H1 (cell line): ENCODE measurements at regions not wholly inside any gene's neighbourhood (a gene's known extent, or its start where the extent isn't known, plus 50 kb on each side); places are given as distances from the start of the nearest gene placed in this dataset.

Experiments
- CTCF ChIA-PET: fragments of 300-600 bp; sonication (Branson Sonifier 250); formaldehyde crosslinking; loops from one replicate; lab custom pipeline; 2021; ENCODE audit not compliant: partially characterized antibody; lab: Charles Lee
- POLR2A ChIA-PET: fragments of 300-600 bp; sonication (Branson Sonifier 250); formaldehyde crosslinking; loops from one replicate; lab custom pipeline; 2021; ENCODE audit warnings: inconsistent platforms; ENCODE audit not compliant: partially characterized antibody; lab: Charles Lee
- DNase-seq, 2 experiments: peaks; one replicate each; pipeline versions ENCODE4 v3.0.0 to v3.0.0-alpha.2; 2010 to 2022; ENCODE audit warnings: low spot score in 2 of 2, low read depth in 1 of 2, mixed read lengths in 1 of 2
- FAIRE-seq: peaks from 2 replicates; lab custom pipeline; 2011; peaks lifted over from hg19 to GRCh38; lab: Jason Lieb, UNC
- H2AFZ ChIP-seq: 2 replicates; pipeline ENCODE4 v1.8.1; 2012; ENCODE audit warnings: low read length, inconsistent platforms
- H2AK5ac ChIP-seq: 2 replicates; pipeline ENCODE4 v1.6.1; 2013; ENCODE audit warnings: low read depth, low read length
- H2BK120ac ChIP-seq: replicated peaks from 2 replicates; pipeline ENCODE3; 2013; ENCODE audit warnings: low read depth, low read length, inconsistent platforms
- H2BK12ac ChIP-seq: 2 replicates; pipeline ENCODE4 v1.6.1; 2013; ENCODE audit warnings: low read depth, low read length
- H2BK15ac ChIP-seq: 2 replicates; pipeline ENCODE4 v1.6.1; 2013; ENCODE audit warnings: low read length
- H2BK20ac ChIP-seq: 2 replicates; pipeline ENCODE4 v1.6.1; 2013; ENCODE audit warnings: low read length
- H2BK5ac ChIP-seq: 2 replicates; pipeline ENCODE4 v1.6.1; 2013; ENCODE audit warnings: low read depth, low read length
- H3K14ac ChIP-seq: 2 replicates; pipeline ENCODE4 v1.6.1; 2013; ENCODE audit warnings: inconsistent platforms; ENCODE audit not compliant: insufficient read length
- H3K18ac ChIP-seq: 2 replicates; pipeline ENCODE4 v1.6.1; 2013; ENCODE audit warnings: low read length; ENCODE audit errors: extremely low read depth
- H3K23ac ChIP-seq: 2 replicates; pipeline ENCODE4 v1.6.1; 2013; ENCODE audit warnings: inconsistent platforms; ENCODE audit not compliant: insufficient read length
- H3K23me2 ChIP-seq: 2 replicates; pipeline ENCODE4 v1.6.1; 2013; ENCODE audit warnings: low read depth, low read length
- H3K27ac ChIP-seq: 2 replicates; pipeline ENCODE4 v1.6.1; 2011; ENCODE audit warnings: low read depth, low read length, inconsistent platforms
- H3K27me3 ChIP-seq, 4 experiments: replicated peaks in 1 of 4; 1 replicate in 1 of 4; 2 replicates in 3 of 4; pipeline versions ENCODE4 v1.6.1 to v1.8.1; 2011 to 2013; ENCODE audit warnings: low read length in 3 of 4, mild to moderate bottlenecking in 3 of 4, inconsistent platforms in 2 of 4, mixed read lengths in 2 of 4, moderate library complexity in 1 of 4; ENCODE audit not compliant: control insufficient read depth in 3 of 4, insufficient read depth in 3 of 4; ENCODE audit errors: extremely low read depth in 1 of 4
- H3K36me3 ChIP-seq, 4 experiments: 2 replicates each; pipeline versions ENCODE4 v1.6.1 to v1.8.1; 2011 to 2013; ENCODE audit warnings: mild to moderate bottlenecking in 4 of 4, low read length in 3 of 4, moderate library complexity in 2 of 4, control low read depth in 1 of 4, inconsistent platforms in 1 of 4; ENCODE audit not compliant: insufficient read depth in 4 of 4, control insufficient read depth in 2 of 4
- H3K4ac ChIP-seq: replicated peaks from 2 replicates; pipeline ENCODE3; 2013; ENCODE audit warnings: low read length, low read depth, mixed read lengths, inconsistent platforms; ENCODE audit not compliant: insufficient read length
- H3K4me1 ChIP-seq, 4 experiments: replicated peaks in 1 of 4; 1 replicate in 1 of 4; 2 replicates in 3 of 4; pipeline versions ENCODE4 v1.6.1 to v1.8.1; 2011 to 2013; ENCODE audit warnings: low read length in 3 of 4, inconsistent platforms in 2 of 4, mixed read lengths in 1 of 4; ENCODE audit not compliant: insufficient read depth in 4 of 4, control insufficient read depth in 3 of 4
- H3K4me2 ChIP-seq, 2 experiments: 2 replicates each; pipeline versions ENCODE4 v1.6.1 to v1.8.1; 2011 to 2013; ENCODE audit warnings: low read depth in 2 of 2, low read length in 2 of 2, control low read depth in 1 of 2, inconsistent platforms in 1 of 2, mild to moderate bottlenecking in 1 of 2; ENCODE audit not compliant: insufficient read depth in 1 of 2
- H3K4me3 ChIP-seq, 4 experiments: fragments of 200-600, 300-600 bp in 1 of 4; sonication (generic), shearing (Covaris generic), sonication (Bioruptor Twin) in 1 of 4; 2 replicates each; pipeline versions ENCODE4 v1.5.1 to v1.8.1; 2011 to 2016; ENCODE audit warnings: low read length in 4 of 4, low read depth in 3 of 4, control low read depth in 2 of 4, inconsistent platforms in 2 of 4, mild to moderate bottlenecking in 2 of 4, mixed read lengths in 1 of 4, moderate library complexity in 1 of 4; ENCODE audit not compliant: insufficient read depth in 2 of 4; ENCODE audit errors: extremely low read depth in 1 of 4
- H3K56ac ChIP-seq: replicated peaks from 2 replicates; pipeline ENCODE3; 2013; ENCODE audit warnings: low read depth, mild to moderate bottlenecking, mixed read lengths, low read length, inconsistent platforms; ENCODE audit not compliant: insufficient read length
- H3K79me1 ChIP-seq: 2 replicates; pipeline ENCODE4 v1.6.1; 2013; ENCODE audit warnings: low read depth, low read length, control low read depth
- H3K79me2 ChIP-seq, 2 experiments: 2 replicates each; pipeline versions ENCODE4 v1.6.1 to v1.8.1; 2012 to 2013; ENCODE audit warnings: low read length in 2 of 2, mild to moderate bottlenecking in 2 of 2, inconsistent platforms in 1 of 2; ENCODE audit not compliant: insufficient read depth in 2 of 2, control insufficient read depth in 1 of 2
- H3K9ac ChIP-seq, 4 experiments: replicated peaks in 1 of 4; 1 replicate in 1 of 4; 2 replicates in 3 of 4; pipeline versions ENCODE4 v1.6.1 to v1.8.1; 2011 to 2013; ENCODE audit warnings: low read depth in 3 of 4, low read length in 3 of 4, control low read depth in 2 of 4, mild to moderate bottlenecking in 2 of 4, moderate library complexity in 2 of 4, inconsistent platforms in 1 of 4; ENCODE audit errors: extremely low read depth in 1 of 4
- H3K9me3 ChIP-seq, 2 experiments: 2 replicates each; pipeline versions ENCODE4 v1.6.1 to v1.8.1; 2012 to 2013; ENCODE audit warnings: mild to moderate bottlenecking in 2 of 2, moderate library complexity in 2 of 2, control low read depth in 1 of 2, inconsistent platforms in 1 of 2, low read depth in 1 of 2, low read length in 1 of 2, mixed read lengths in 1 of 2; ENCODE audit not compliant: insufficient read depth in 2 of 2
- H4K20me1 ChIP-seq, 2 experiments: replicated peaks in 1 of 2; 2 replicates each; pipeline versions ENCODE3 to v1.8.1; 2011 to 2013; ENCODE audit warnings: inconsistent platforms in 2 of 2, low read length in 2 of 2, mild to moderate bottlenecking in 1 of 2; ENCODE audit not compliant: insufficient read depth in 2 of 2, control insufficient read depth in 1 of 2
- H4K5ac ChIP-seq: 2 replicates; pipeline ENCODE4 v1.6.1; 2013; ENCODE audit warnings: low read length, low read depth, mixed read lengths, inconsistent platforms; ENCODE audit not compliant: insufficient read length
- H4K8ac ChIP-seq: 2 replicates; pipeline ENCODE4 v1.8.0; 2013; ENCODE audit warnings: mild to moderate bottlenecking, moderate library complexity, low read length, inconsistent platforms; ENCODE audit not compliant: insufficient read depth; ENCODE audit errors: extremely low read depth
- H4K91ac ChIP-seq: replicated peaks from 2 replicates; pipeline ENCODE3; 2013; ENCODE audit warnings: low read length, mixed read lengths, inconsistent platforms; ENCODE audit not compliant: insufficient read length
- BCL11A ChIP-seq, 2 experiments: IDR thresholded peaks; one replicate each; pipeline ENCODE4 v1.6.1; 2011; ENCODE audit warnings: low read depth in 2 of 2, low read length in 2 of 2, mild to moderate bottlenecking in 2 of 2
- CBX5 ChIP-seq: fragments of 300-800, 300-1000 bp; sonication (generic); IDR thresholded peaks from 2 replicates; pipeline ENCODE4 v1.7.1; 2016; ENCODE audit warnings: antibody characterized with exemption, low read length, low read depth
- FOSL1 ChIP-seq: IDR thresholded peaks from 2 replicates; pipeline ENCODE4 v1.6.1; 2011; ENCODE audit warnings: mild to moderate bottlenecking, low read depth, low read length, moderate library complexity; ENCODE audit not compliant: insufficient read depth
- JUND ChIP-seq: IDR thresholded peaks from 2 replicates; pipeline ENCODE4 v1.6.1; 2011; ENCODE audit warnings: mild to moderate bottlenecking, improper control_type of control experiment, low read length
- KDM5A ChIP-seq: fragments of 200-600 bp; IDR thresholded peaks from 2 replicates; pipeline ENCODE4 v1.7.1; 2012; ENCODE audit warnings: mild to moderate bottlenecking, low read length, inconsistent platforms, mixed read lengths
- POU5F1 ChIP-seq: IDR thresholded peaks from 2 replicates; pipeline ENCODE4 v1.6.1; 2011; ENCODE audit warnings: low read depth, mild to moderate bottlenecking, low read length, moderate library complexity
- RXRA ChIP-seq: IDR thresholded peaks from 2 replicates; pipeline ENCODE4 v1.6.1; 2011; ENCODE audit warnings: low read depth, mild to moderate bottlenecking, low read length, moderate library complexity; ENCODE audit not compliant: insufficient read depth
- SAP30 ChIP-seq: fragments of 300-600 bp; sonication (generic); IDR thresholded peaks from 2 replicates; pipeline ENCODE4 v1.7.1; 2012; ENCODE audit warnings: low read length, moderate library complexity, mild to moderate bottlenecking, inconsistent platforms; ENCODE audit not compliant: insufficient read depth, insufficient replicate concordance
- SIRT6 ChIP-seq: IDR thresholded peaks from one replicate; pipeline ENCODE4 v1.7.1; 2012; ENCODE audit warnings: low read length, inconsistent platforms
- SUZ12 ChIP-seq: fragments of 200-600 bp; sonication (generic); IDR thresholded peaks from 2 replicates; pipeline ENCODE4 v1.6.1; 2012; ENCODE audit warnings: mild to moderate bottlenecking, inconsistent platforms, low read length, moderate library complexity, mixed read lengths
- TAF1 ChIP-seq: IDR thresholded peaks from 2 replicates; pipeline ENCODE4 v1.6.1; 2011; ENCODE audit warnings: mild to moderate bottlenecking, low read depth, low read length
- TCF12 ChIP-seq: IDR thresholded peaks from 2 replicates; pipeline ENCODE4 v1.6.1; 2011; ENCODE audit warnings: low read depth, mild to moderate bottlenecking, low read length
- USF2 ChIP-seq: IDR thresholded peaks from 2 replicates; pipeline ENCODE4 v1.6.1; 2011; ENCODE audit warnings: low read length, improper control_type of control experiment
- WGBS, 2 experiments: shearing (Covaris generic) in 1 of 2; methylation state at CpG; one replicate each; pipeline versions ENCODE4 v1.1.6 to v1.1.7; 2013 to 2015; ENCODE audit warnings: low lambda C conversion rate in 2 of 2, mixed read lengths in 2 of 2, inconsistent platforms in 1 of 2, low coverage in 1 of 2, missing lambda C conversion rate in 1 of 2; ENCODE audit not compliant: insufficient replicate concordance in 2 of 2, insufficient coverage in 1 of 2, insufficient read length in 1 of 2; ENCODE audit errors: extremely low coverage in 1 of 2, missing lambda C conversion rate in 1 of 2; 5-methylcytosine and 5-hydroxymethylcytosine counted together

DNA sequence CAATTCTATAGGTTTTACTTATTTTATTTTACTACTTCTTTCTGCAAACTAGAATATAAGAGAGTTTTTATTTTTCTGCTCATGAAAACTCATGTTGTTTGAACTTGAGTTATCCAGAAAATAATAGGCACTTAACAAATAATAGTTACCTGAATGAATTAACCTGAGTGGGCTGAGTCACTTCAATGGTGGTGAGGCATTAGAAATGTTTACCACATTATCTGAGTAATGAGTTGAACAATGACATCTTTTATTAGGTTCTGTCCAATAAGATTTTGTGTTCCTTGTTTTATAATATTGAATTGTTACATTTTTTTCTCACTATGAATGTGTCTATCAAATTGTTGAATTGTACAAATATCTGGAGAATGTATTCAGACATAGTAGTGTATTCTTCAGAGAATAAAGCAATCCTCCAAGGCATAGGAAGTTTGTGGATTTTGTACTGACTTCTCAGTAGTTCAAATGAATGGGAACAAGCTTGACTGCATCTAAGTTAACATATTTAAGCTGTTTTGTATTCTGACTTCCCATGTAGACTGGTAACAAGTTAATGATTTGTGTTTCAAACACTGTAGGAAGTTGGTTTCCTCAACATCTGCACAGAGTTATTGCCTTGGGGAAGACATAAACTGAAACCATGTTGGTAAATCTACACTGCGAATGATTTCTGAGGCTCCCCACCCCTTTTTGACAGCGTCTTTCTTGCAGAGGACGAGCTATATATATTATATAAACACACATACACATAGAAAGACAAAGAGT, 1808.9 kb upstream of the TENM3 start:
- ChIA-PET POLR2A (no interaction called here), CTCF (interaction anchor here (0.6 to 1.0 kb wide), 2 partner anchors 15 to 785 kb away, joined by 3 read pairs; no protein-coding TSS in a partner anchor)
- Histone ChIP-seq H2AK5ac (no peak overlapping the region), H3K9me3 (no peaks in the 10 kb centered on the region), H3K79me2 (no peaks in the 10 kb centered on the region), H4K91ac (no peak overlapping the region), H3K9ac (no peak overlapping the region), H3K27ac (no peak overlapping the region), H3K36me3 (no peaks in the 10 kb centered on the region), H3K23me2 (no peaks in the 10 kb centered on the region), H3K56ac (no peak overlapping the region), H3K79me1 (no peaks in the 10 kb centered on the region), H2BK5ac (no peak overlapping the region), H3K4me2 (no peak overlapping the region), H2BK120ac (no peak overlapping the region), H4K20me1 (no peaks in the 10 kb centered on the region), H3K4ac (no peak overlapping the region), H2BK15ac (no peak overlapping the region), H3K27me3 (no peaks in the 10 kb centered on the region), H3K4me1 (no peaks in the 10 kb centered on the region), H4K5ac (no peak overlapping the region), H2AFZ (no peak overlapping the region), H3K23ac (no peak overlapping the region), H3K18ac (no peak overlapping the region), H3K4me3 (no peak overlapping the region), H2BK20ac (no peak overlapping the region), H4K8ac (no peak overlapping the region), H3K14ac (no peak overlapping the region), H2BK12ac (no peak overlapping the region)
- no peak for FAIRE-seq
- 86% methylated on average over 3 of the region's 3 CpGs; no CpG with 5 or more reads in 1 of the 2 experiments for WGBS, 2 experiments
- DNase-seq, result no peak
- TF ChIP-seq BCL11A (IDR thresholded peaks at IDR 0.05; ENCODE audit: low read depth in 2 of 2, low read length in 2 of 2), result no peak
- TF ChIP-seq SUZ12, result no peak
- TF ChIP-seq CBX5, result no peak
- no peak for TF ChIP-seq JUND
- no peak for TF ChIP-seq KDM5A
- TF ChIP-seq RXRA, result no peak
- TF ChIP-seq SIRT6, result no peak
- no peak for TF ChIP-seq TAF1
- TF ChIP-seq SAP30, result no peak
- no peak for TF ChIP-seq POU5F1
- TF ChIP-seq TCF12, result no peak
- TF ChIP-seq FOSL1, result no peak
- no peak for TF ChIP-seq USF2
